Calu3 (cell line): ENCODE measurements at regions not wholly inside any gene's neighbourhood (a gene's known extent, or its start where the extent isn't known, plus 50 kb on each side); places are given as distances from the start of the nearest gene placed in this dataset.

Experiments used
- BruUV-seq: library from RNA; stranded (reverse); fragments of 400-500 nt; replicated peaks from 2 replicates; lab custom pipeline; 2021; lab: Mats Ljungman, UMichigan
- CTCF ChIA-PET: fragments of 300-600 bp; sonication (Branson Sonifier 250); formaldehyde crosslinking; loops from one replicate; lab custom pipeline; 2022; ENCODE audit warnings: antibody characterized with exemption; lab: Charles Lee
- DNase-seq: peaks from one replicate; pipeline ENCODE4 v3.0.0; 2022
- H3K27ac Mint-ChIP-seq: one replicate; pipeline ENCODE4 v1.8.0; 2022; ENCODE audit warnings: mixed read lengths; ENCODE audit not compliant: unreplicated experiment
- H3K27me3 Mint-ChIP-seq: one replicate; pipeline ENCODE4 v1.8.0; 2022; ENCODE audit warnings: mixed read lengths; ENCODE audit not compliant: unreplicated experiment
- H3K36me3 Mint-ChIP-seq: one replicate; pipeline ENCODE4 v1.8.0; 2022; ENCODE audit warnings: mild to moderate bottlenecking, moderate library complexity, mixed read lengths; ENCODE audit not compliant: insufficient read depth, unreplicated experiment
- H3K4me1 Mint-ChIP-seq: one replicate; pipeline ENCODE4 v1.8.0; 2022; ENCODE audit warnings: mild to moderate bottlenecking, low read depth, mixed read lengths; ENCODE audit not compliant: unreplicated experiment
- H3K4me3 Mint-ChIP-seq: one replicate; pipeline ENCODE4 v1.8.0; 2022; ENCODE audit warnings: mild to moderate bottlenecking, low read depth, moderate library complexity, mixed read lengths; ENCODE audit not compliant: unreplicated experiment
- H3K9me3 Mint-ChIP-seq: one replicate; pipeline ENCODE4 v1.8.0; 2022; ENCODE audit warnings: low read depth, mixed read lengths; ENCODE audit not compliant: unreplicated experiment
- intact Hi-C: fragments of 100-400 bp; cut with micrococcal nuclease; formaldehyde crosslinking; loops from one replicate; pipeline ENCODE4 v1.10.0; 2022; ENCODE audit not compliant: unreplicated experiment
- TF ChIP-seq, protein P1 (sequence below): fragments of 200-600 bp; IDR thresholded peaks from one replicate; pipeline ENCODE4 v1.8.0; 2022; ENCODE audit warnings: antibody characterized with exemption; ENCODE audit not compliant: unreplicated experiment

- Mint-ChIP-seq H3K36me3 (no peaks in the 10 kb centered on the region), H3K27me3 (no peaks in the 10 kb centered on the region), H3K9me3 (peaks cover 4% of the 10 kb centered on the region), H3K27ac (no peak overlapping the region), H3K4me1 (no peaks in the 10 kb centered on the region), H3K4me3 (no peak overlapping the region)
- no peak for DNase-seq
- TF ChIP-seq, protein P1, sequence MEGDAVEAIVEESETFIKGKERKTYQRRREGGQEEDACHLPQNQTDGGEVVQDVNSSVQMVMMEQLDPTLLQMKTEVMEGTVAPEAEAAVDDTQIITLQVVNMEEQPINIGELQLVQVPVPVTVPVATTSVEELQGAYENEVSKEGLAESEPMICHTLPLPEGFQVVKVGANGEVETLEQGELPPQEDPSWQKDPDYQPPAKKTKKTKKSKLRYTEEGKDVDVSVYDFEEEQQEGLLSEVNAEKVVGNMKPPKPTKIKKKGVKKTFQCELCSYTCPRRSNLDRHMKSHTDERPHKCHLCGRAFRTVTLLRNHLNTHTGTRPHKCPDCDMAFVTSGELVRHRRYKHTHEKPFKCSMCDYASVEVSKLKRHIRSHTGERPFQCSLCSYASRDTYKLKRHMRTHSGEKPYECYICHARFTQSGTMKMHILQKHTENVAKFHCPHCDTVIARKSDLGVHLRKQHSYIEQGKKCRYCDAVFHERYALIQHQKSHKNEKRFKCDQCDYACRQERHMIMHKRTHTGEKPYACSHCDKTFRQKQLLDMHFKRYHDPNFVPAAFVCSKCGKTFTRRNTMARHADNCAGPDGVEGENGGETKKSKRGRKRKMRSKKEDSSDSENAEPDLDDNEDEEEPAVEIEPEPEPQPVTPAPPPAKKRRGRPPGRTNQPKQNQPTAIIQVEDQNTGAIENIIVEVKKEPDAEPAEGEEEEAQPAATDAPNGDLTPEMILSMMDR = no peak
- CTCF ChIA-PET = no interaction called here
- no TSS peak for BruUV-seq
- intact Hi-C loops = no loop called here
These were observed 387.2 kb upstream of the GATB start for GRCh38 chr4:152148057-152148456.

GRCh38 chr4:152146244-152146643, 385.4 kb upstream of the GATB start:
- no TSS peak for BruUV-seq

DNA sequence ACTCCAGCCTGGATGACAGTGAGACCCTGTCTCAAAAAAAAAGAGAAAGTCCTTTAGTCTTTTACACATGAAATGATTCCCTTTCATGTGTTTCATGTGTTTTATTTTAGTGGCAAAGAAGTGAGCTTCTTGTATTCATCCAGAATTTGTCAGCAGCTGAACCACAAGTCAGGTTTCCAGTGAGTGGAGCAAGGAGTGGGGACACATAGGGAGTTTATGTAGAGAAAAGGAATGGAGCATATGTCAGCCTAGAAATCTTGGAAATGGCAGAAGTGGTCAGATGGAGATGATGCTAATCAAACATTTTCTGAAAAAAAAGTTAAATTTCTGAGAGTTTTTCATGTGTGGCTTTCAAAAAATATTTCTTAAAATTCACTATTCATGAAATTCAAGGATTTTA, 383.0 kb upstream of the GATB start:
- intact Hi-C loops = no loop called here
- no peak for DNase-seq
- no peak overlapping the region for H3K27ac Mint-ChIP-seq
- H3K4me3 Mint-ChIP-seq = no peak overlapping the region
- H3K36me3 Mint-ChIP-seq = no peaks in the 10 kb centered on the region
- no peaks in the 10 kb centered on the region for H3K27me3 Mint-ChIP-seq
- TF ChIP-seq, protein P1 = no peak
- H3K4me1 Mint-ChIP-seq = no peaks in the 10 kb centered on the region
- BruUV-seq = no TSS peak
- peaks cover 4% of the 10 kb centered on the region for H3K9me3 Mint-ChIP-seq
- CTCF ChIA-PET = no interaction called here

More at GRCh38 chr4:152146244-152146643, 385.4 kb upstream of the GATB start:
- H3K9me3 Mint-ChIP-seq = peaks cover 4% of the 10 kb centered on the region
- no peak overlapping the region for H3K27ac Mint-ChIP-seq
- no peaks in the 10 kb centered on the region for H3K27me3 Mint-ChIP-seq
- H3K4me3 Mint-ChIP-seq = no peak overlapping the region
- intact Hi-C loops = no loop called here
- DNase-seq = no peak
- TF ChIP-seq, protein P1 = no peak
- no peaks in the 10 kb centered on the region for H3K4me1 Mint-ChIP-seq
- no peaks in the 10 kb centered on the region for H3K36me3 Mint-ChIP-seq
- CTCF ChIA-PET = no interaction called here

DNA sequence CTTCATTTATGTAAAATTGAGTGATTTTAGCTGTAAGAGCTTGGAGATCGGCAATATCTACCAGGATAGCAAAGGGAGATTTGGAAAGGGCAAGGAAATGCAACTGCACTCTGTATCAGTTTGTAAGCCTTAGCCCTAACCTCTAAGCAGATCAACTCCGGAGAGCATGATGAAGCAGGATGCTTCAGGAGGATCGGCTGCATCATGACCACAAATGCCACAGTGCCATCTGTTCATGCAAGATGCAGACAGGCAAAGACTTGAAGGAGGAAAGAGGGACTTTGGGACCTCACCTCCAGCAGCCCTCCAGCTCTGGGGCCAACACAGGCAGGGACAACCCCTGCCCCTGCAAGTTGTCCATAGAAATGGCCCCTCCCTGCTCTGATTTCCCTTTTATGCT, 377.6 kb upstream of the GATB start:
- H3K4me3 Mint-ChIP-seq = no peak overlapping the region
- intact Hi-C loops = no loop called here
- no peaks in the 10 kb centered on the region for H3K4me1 Mint-ChIP-seq
- H3K36me3 Mint-ChIP-seq = no peaks in the 10 kb centered on the region
- CTCF ChIA-PET = no interaction called here
- TF ChIP-seq, protein P1 = no peak
- BruUV-seq = no TSS peak
- no peak for DNase-seq
- peaks cover 30% of the 10 kb centered on the region for H3K27me3 Mint-ChIP-seq
- H3K9me3 Mint-ChIP-seq = no peaks in the 10 kb centered on the region
- no peak overlapping the region for H3K27ac Mint-ChIP-seq
